Mucosa of descending colon (tissue), 3 donors: ENCODE measurements at regions not wholly inside any gene's neighbourhood (a gene's known extent, or its start where the extent isn't known, plus 50 kb on each side); places are given as distances from the start of the nearest gene placed in this dataset.

Source experiments
- ATAC-seq: fragments of 200-7000 bp; cut with Tn5 transposase; one replicate; pipeline ENCODE4 v1.9.1; 2020; ENCODE audit warnings: mild to moderate bottlenecking, moderate library complexity
- DNase-seq, 3 donors: peaks; one replicate each; pipeline ENCODE4 v3.0.0-alpha.2; 2020
- H3K36me3 ChIP-seq: fragments of 200-600 bp; one replicate; pipeline ENCODE4 v1.8.0; 2021; ENCODE audit warnings: low read depth, mild to moderate bottlenecking
- H3K4me1 ChIP-seq: fragments of 200-600 bp; one replicate; pipeline ENCODE4 v1.8.0; 2021; ENCODE audit warnings: low read depth, mild to moderate bottlenecking
- H3K4me3 ChIP-seq: fragments of 200-600 bp; one replicate; pipeline ENCODE4 v1.8.0; 2021; ENCODE audit warnings: mild to moderate bottlenecking
- H3K9me3 ChIP-seq: fragments of 200-600 bp; one replicate; pipeline ENCODE4 v1.8.0; 2021; ENCODE audit warnings: mild to moderate bottlenecking
- CTCF ChIP-seq: fragments of 200-600 bp; IDR thresholded peaks from one replicate; pipeline ENCODE4 v1.8.0; 2022; ENCODE audit warnings: antibody characterized with exemption, mild to moderate bottlenecking
- intact Hi-C, 2 donors: fragments of 100-400 bp; cut with DNase I in 1 of 2; cut with micrococcal nuclease in 1 of 2; formaldehyde crosslinking; loops; one replicate each; pipeline versions ENCODE4 v1.11.0 to v1.11.1; 2022; cut with DNase I, micrococcal nuclease
- donor health status: DM: no; HTN: no; CAD: no; lungs with moderate emphysema.
- donor health status: DM: no; HTN: no; CAD: no.
- donor health status: DM: no; HTN: yes; CAD: no.

- no peaks in the 10 kb centered on the region for H3K9me3 ChIP-seq
- intact Hi-C loops, result no loop called here
- H3K4me1 ChIP-seq, result no peaks in the 10 kb centered on the region
- no peak overlapping the region for H3K4me3 ChIP-seq
- ATAC-seq (no peak), DNase-seq (no peak)
- H3K36me3 ChIP-seq, result no peaks in the 10 kb centered on the region
- TF ChIP-seq CTCF, result no peak
Measured at GRCh38 chr10:90418869-90419652, 438.8 kb downstream of the HTR7 start.

GRCh38 chr10:90420637-90421318, 437.1 kb downstream of the HTR7 start:
- no peaks in the 10 kb centered on the region for H3K4me1 ChIP-seq
- intact Hi-C loops, result no loop called here
- no peaks in the 10 kb centered on the region for H3K36me3 ChIP-seq
- H3K4me3 ChIP-seq, result no peak overlapping the region
- no peak for TF ChIP-seq CTCF
- H3K9me3 ChIP-seq, result no peaks in the 10 kb centered on the region
- ATAC-seq (no peak), DNase-seq (no peak)

- no peak for TF ChIP-seq CTCF
- intact Hi-C loops, result no loop called here
Measured at GRCh38 chr10:90421874-90422273, 436.0 kb downstream of the HTR7 start.

GRCh38 chr10:90424730-90425129, 433.1 kb downstream of the HTR7 start:
- Histone ChIP-seq H3K4me1 (no peaks in the 10 kb centered on the region), H3K36me3 (no peaks in the 10 kb centered on the region), H3K4me3 (no peak overlapping the region), H3K9me3 (no peaks in the 10 kb centered on the region)
- no peak for DNase-seq
- no peak for ATAC-seq
- TF ChIP-seq CTCF, result no peak
- intact Hi-C loops, result no loop called here

More at GRCh38 chr10:90421874-90422273, 436.0 kb downstream of the HTR7 start:
- ATAC-seq (no peak), DNase-seq (no peak)
- Histone ChIP-seq H3K36me3 (no peaks in the 10 kb centered on the region), H3K4me1 (no peaks in the 10 kb centered on the region), H3K4me3 (no peak overlapping the region), H3K9me3 (no peaks in the 10 kb centered on the region)

GRCh38 chr10:90430186-90430585, 427.7 kb downstream of the HTR7 start:
- intact Hi-C loops, result no loop called here
- ATAC-seq (no peak), DNase-seq (no peak)
- Histone ChIP-seq H3K4me1 (no peaks in the 10 kb centered on the region), H3K4me3 (no peak overlapping the region), H3K9me3 (no peaks in the 10 kb centered on the region), H3K36me3 (no peaks in the 10 kb centered on the region)
- no peak for TF ChIP-seq CTCF
